AG04449 (cell line): ENCODE measurements at regions not wholly inside any gene's neighbourhood (a gene's known extent, or its start where the extent isn't known, plus 50 kb on each side); places are given as distances from the start of the nearest gene placed in this dataset.
A peak's percentile ranks its signal among the peaks of the same experiment; 100 is the strongest.

ENCODE experiments used
- CTCF ChIA-PET: fragments of 350-600 bp; formaldehyde crosslinking; extraction: SDS; loops from one replicate; lab custom pipeline; 2021; ENCODE audit warnings: antibody characterized with exemption; lab: Yijun Ruan, JAX
- POLR2A ChIA-PET: fragments of 400-600, 350-600 bp; formaldehyde crosslinking; extraction: SDS; loops from one replicate; lab custom pipeline; 2020; ENCODE audit warnings: antibody characterized with exemption, inconsistent platforms; lab: Yijun Ruan, JAX
- DNase-seq: peaks from one replicate; pipeline ENCODE4 v3.0.0-alpha.2; 2010; ENCODE audit warnings: low read depth, low spot score
- H3K4me3 ChIP-seq: 2 replicates; pipeline ENCODE4 v1.5.1; 2011; ENCODE audit warnings: low read depth, mild to moderate bottlenecking, control low read depth, low read length
- CTCF ChIP-seq: IDR thresholded peaks from one replicate; pipeline ENCODE4 v1.5.1; 2011; ENCODE audit warnings: mild to moderate bottlenecking, moderate library complexity, low read length, control low read depth, inconsistent platforms; ENCODE audit not compliant: insufficient read depth; ENCODE audit errors: missing control alignments

DNA sequence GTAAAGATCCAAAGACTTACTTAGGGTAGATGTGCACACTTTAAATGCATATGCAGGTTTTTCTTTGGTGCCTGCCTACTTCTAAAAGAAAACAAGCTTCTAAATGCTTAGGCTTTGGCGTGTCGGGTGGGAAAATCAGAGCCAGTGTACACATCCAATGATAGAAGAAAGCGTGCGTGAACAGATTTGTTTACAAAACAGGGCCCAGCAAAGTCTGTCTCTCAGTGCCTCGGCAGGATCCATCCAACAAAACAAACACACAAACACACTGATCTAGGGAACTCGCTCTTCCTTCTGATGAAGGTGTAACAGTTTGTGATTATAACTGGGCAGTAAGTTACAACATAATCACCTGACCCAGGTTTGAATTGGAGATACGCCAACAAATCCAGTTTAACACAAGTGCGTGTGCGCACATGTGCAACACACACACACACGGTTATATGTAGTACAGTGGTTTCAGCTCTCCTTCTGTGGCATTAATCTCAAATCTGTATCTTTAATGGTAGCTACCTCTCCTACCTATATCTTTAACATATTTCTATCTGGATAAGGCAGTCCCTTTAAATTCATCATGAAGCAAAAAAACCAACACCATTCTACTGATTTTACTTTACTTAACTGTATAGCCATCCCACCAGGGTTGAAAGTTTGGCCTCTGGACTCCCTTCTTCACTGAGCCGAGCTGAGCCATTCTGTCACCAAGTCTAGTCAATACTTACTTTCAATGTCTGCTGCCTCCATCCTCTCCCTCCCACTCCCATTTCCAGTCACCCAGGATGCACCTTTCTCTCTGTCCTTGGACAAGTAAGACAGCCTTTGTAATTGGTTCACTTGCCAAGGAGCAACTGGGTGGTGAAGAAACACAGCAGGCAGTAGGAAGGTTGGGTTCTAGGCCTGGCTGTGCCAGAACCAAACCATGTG lies 184.4 kb upstream of the KLF14 start:
- no peak overlapping the region for H3K4me3 ChIP-seq
- no peak for TF ChIP-seq CTCF
- DNase-seq, result no peak
- POLR2A ChIA-PET, result interaction anchor here (0.6 to 1.3 kb wide), 2 partner anchors 12 to 42 kb away, joined by 3 to 6 read pairs; no protein-coding TSS in a partner anchor
- CTCF ChIA-PET, result interaction anchor here (1.0 to 2.2 kb wide), 5 partner anchors 19 to 122 kb away, joined by 3 to 6 read pairs (median 5); no protein-coding TSS in a partner anchor

GRCh38 chr7:130919316-130920103 lies 185.5 kb upstream of the KLF14 start:
- no peak for TF ChIP-seq CTCF
- CTCF ChIA-PET, result interaction anchor here (2.1 to 2.2 kb wide), 2 partner anchors 18 to 42 kb away, joined by 5 to 6 read pairs; no protein-coding TSS in a partner anchor
- POLR2A ChIA-PET, result no interaction called here
- H3K4me3 ChIP-seq, result no peak overlapping the region
- DNase-seq, result no peak

GRCh38 chr7:130920122-130920521 lies 186.1 kb upstream of the KLF14 start:
- TF ChIP-seq CTCF, result no peak
- ChIA-PET POLR2A (no interaction called here), CTCF (interaction anchor here (1.6 to 3.5 kb wide), 2 partner anchors 23 to 149 kb away, joined by 4 to 21 read pairs; no protein-coding TSS in a partner anchor)
- H3K4me3 ChIP-seq, result no peak overlapping the region
- no peak for DNase-seq

- CTCF ChIA-PET, result interaction anchor here (0.8 to 3.5 kb wide), 11 partner anchors 10 to 147 kb away, joined by 3 to 21 read pairs (median 4); no protein-coding TSS in a partner anchor
- peak overlapping the region; percentile 38 for H3K4me3 ChIP-seq
- POLR2A ChIA-PET, result interaction anchor here (0.6 to 2.1 kb wide), 5 partner anchors 8 to 35 kb away, joined by 3 to 13 read pairs (median 3); no protein-coding TSS in a partner anchor
- no peak for TF ChIP-seq CTCF
- no peak for DNase-seq
Observed at GRCh38 chr7:130921391-130922180, 187.6 kb upstream of the KLF14 start.

DNA sequence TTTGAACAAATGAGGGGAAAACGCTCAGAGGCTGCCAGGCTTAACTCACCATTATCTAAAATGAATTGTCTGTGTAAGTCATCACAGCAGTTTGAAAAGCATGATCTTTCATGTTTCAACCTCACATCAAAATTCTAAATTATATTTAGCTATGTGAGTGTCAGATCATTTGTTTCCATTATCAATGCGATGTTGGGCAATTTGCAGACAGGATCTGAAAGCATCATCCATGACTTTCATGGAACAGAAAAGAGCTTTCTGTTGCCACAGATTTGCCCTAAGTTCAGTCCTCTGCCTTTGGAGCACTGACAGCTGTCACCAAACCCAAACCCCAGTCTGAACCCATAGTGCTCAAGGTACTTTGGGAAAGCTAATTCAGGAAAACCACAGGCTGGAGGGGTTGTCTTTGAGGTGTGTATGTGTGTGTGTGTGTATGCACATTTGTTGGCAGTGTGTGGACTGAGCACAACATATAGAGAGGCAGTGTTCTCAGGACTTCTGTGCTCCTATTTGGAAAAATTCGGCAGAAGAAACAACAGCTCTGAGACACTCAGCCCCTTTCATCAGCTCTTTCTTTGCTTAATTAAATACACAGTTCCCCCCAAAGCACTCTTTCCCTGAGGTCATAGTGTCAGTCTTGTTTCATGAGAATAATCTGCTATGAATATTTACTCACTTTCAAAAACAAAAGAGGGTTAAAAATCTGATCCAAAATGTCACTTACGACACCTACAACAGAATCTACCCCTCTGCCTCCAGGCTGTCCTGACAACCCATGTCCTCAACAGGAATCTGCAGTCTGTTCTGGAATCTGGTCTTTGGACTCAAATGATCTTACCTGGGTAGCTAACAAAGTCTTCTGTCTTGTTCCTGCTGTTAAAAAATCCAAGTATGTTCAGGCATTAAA lies 188.5 kb upstream of the KLF14 start:
- no peak overlapping the region for H3K4me3 ChIP-seq
- ChIA-PET CTCF (interaction anchor here (0.8 to 3.5 kb wide), 13 partner anchors 9 to 147 kb away, joined by 3 to 21 read pairs (median 3); no protein-coding TSS in a partner anchor), POLR2A (interaction anchor here (0.6 to 2.1 kb wide), 4 partner anchors 8 to 12 kb away, joined by 3 to 13 read pairs (median 4); no protein-coding TSS in a partner anchor)
- no peak for DNase-seq
- TF ChIP-seq CTCF, result no peak
